ENCODE measurements at regions not wholly inside any gene's neighbourhood (a gene's known extent, or its start where the extent isn't known, plus 50 kb on each side); places are given as distances from the start of the nearest gene placed in this dataset.

DNA sequence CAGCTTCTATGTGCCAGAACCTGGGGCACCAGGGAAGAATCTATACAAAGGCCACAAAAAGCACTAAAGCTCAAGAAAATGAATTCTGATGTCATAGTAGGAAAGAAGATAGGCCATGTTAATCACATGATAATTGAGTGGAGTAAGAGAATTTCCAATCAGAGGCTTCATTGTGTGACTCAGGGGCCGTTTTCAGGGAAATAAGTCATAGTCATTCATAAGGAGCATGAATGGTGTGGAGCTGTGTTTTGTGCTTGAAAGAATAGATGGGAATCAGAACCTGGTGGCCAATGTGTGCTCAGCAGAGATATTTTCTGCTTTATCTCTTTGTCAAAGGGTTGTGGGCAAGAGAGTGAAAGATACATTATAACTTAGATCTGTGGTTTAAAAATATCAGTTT lies 102.4 kb upstream of the ZDHHC15 start:
- Histone ChIP-seq H3K4me2 (no peak overlapping the region), H3K4me3 (no peak overlapping the region), H3K9me3 (ENCODE audit: insufficient read depth, low read depth) (no peaks in the 10 kb centered on the region), H4K20me1 (ENCODE audit: insufficient read depth) (no peaks in the 10 kb centered on the region), H3F3A (ENCODE audit: insufficient read depth, low read depth) (no peaks in the 10 kb centered on the region), H2AFZ (no peak overlapping the region), H3K36me3 (ENCODE audit: low read depth) (no peaks in the 10 kb centered on the region), H3K79me2 (ENCODE audit: low read depth) (no peaks in the 10 kb centered on the region), H3K27me3 (ENCODE audit: insufficient read depth, low read depth) (no peaks in the 10 kb centered on the region), H3K4me1 (replicated peaks; ENCODE audit: insufficient read depth) (no peaks in the 10 kb centered on the region), H3K9me2 (ENCODE audit: insufficient read depth) (no peaks in the 10 kb centered on the region), H3K27ac (no peak overlapping the region)
- intact Hi-C loops (cut with micrococcal nuclease; ENCODE audit: unreplicated experiment), result no loop called here
- no peak for DNase-seq
- no TSS peak for BruUV-seq (replicated peaks)
- TF ChIP-seq, protein P1, sequence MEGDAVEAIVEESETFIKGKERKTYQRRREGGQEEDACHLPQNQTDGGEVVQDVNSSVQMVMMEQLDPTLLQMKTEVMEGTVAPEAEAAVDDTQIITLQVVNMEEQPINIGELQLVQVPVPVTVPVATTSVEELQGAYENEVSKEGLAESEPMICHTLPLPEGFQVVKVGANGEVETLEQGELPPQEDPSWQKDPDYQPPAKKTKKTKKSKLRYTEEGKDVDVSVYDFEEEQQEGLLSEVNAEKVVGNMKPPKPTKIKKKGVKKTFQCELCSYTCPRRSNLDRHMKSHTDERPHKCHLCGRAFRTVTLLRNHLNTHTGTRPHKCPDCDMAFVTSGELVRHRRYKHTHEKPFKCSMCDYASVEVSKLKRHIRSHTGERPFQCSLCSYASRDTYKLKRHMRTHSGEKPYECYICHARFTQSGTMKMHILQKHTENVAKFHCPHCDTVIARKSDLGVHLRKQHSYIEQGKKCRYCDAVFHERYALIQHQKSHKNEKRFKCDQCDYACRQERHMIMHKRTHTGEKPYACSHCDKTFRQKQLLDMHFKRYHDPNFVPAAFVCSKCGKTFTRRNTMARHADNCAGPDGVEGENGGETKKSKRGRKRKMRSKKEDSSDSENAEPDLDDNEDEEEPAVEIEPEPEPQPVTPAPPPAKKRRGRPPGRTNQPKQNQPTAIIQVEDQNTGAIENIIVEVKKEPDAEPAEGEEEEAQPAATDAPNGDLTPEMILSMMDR (conservative IDR thresholded peaks at IDR 0.05), result no peak
- CTCF ChIA-PET, result no interaction called here
- POLR2A ChIA-PET (ENCODE audit: unreplicated experiment), result no interaction called here

DNA sequence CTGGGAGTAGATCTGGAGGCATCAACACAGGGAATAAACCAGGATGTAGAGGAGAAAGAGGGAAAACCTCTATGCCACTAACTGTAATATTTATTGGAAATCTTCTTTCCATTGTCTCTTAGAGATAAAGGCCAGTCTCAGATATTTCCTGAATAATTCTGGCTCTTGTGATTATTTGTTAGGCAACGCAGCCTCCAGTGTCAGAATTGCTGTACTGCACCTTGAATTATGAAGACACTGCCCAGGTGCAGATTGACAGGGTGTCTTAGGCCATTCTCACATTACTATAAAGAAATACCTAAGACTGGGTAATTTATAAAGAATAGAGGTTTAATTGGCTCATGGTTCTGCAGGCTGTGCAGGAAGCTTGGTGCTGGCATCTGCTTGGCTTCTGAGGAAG lies 100.7 kb upstream of the ZDHHC15 start:
- no peaks in the 10 kb centered on the region for H3K36me3 ChIP-seq (ENCODE audit: low read depth)
- no peak for DNase-seq
- TF ChIP-seq, protein P1 (conservative IDR thresholded peaks at IDR 0.05), result peak; percentile 43; the same call in 1 of the 2 replicates
- no peak for TF ChIP-seq EZH2 (IDR thresholded peaks at IDR 0.05; ENCODE audit: low read depth)
- ChIA-PET CTCF (no interaction called here), POLR2A (ENCODE audit: unreplicated experiment) (no interaction called here)
- no peak overlapping the region for H3K4me3 ChIP-seq
- no peaks in the 10 kb centered on the region for H3K79me2 ChIP-seq (ENCODE audit: low read depth)
- intact Hi-C loops (cut with micrococcal nuclease; ENCODE audit: unreplicated experiment), result no loop called here
- no peak overlapping the region for H3K4me2 ChIP-seq
- H4K20me1 ChIP-seq (ENCODE audit: insufficient read depth), result no peaks in the 10 kb centered on the region
- BruUV-seq (replicated peaks), result no TSS peak
- no peaks in the 10 kb centered on the region for H3K9me3 ChIP-seq (ENCODE audit: insufficient read depth, low read depth)
- no peak overlapping the region for H3K27ac ChIP-seq
- H3K4me1 ChIP-seq (replicated peaks; ENCODE audit: insufficient read depth), result no peaks in the 10 kb centered on the region
- H2AFZ ChIP-seq, result no peak overlapping the region
- no peaks in the 10 kb centered on the region for H3K9me2 ChIP-seq (ENCODE audit: insufficient read depth)
- H3K27me3 ChIP-seq (ENCODE audit: insufficient read depth, low read depth), result no peaks in the 10 kb centered on the region
- no peaks in the 10 kb centered on the region for H3F3A ChIP-seq (ENCODE audit: insufficient read depth, low read depth)

DNA sequence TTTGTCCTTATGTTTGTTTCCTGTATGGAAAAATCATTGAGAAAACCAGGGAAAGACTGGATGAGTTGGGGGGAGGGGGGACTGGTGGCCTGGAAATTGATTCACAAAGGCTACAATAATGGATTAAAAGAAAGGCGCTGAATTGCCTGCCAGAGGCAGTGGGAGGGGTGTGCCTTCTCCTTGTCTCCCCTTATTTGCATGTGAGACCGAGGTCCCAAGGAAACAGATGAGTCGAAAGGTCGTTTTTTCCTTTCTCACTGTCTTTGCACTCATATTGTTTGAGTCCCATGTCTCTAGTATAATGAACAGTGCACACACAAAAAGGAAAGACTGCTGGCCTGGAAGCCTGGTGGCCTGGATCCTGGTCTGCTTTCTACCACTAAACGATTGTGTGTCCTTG lies 86.6 kb upstream of the ZDHHC15 start:
- no peak for DNase-seq
- Histone ChIP-seq H3K4me3 (no peak overlapping the region), H3K27ac (no peak overlapping the region), H2AFZ (no peak overlapping the region), H3F3A (ENCODE audit: insufficient read depth, low read depth) (no peaks in the 10 kb centered on the region), H3K36me3 (ENCODE audit: low read depth) (no peaks in the 10 kb centered on the region), H3K9me2 (ENCODE audit: insufficient read depth) (no peaks in the 10 kb centered on the region), H3K9me3 (ENCODE audit: insufficient read depth, low read depth) (no peaks in the 10 kb centered on the region), H3K4me1 (replicated peaks; ENCODE audit: insufficient read depth) (no peaks in the 10 kb centered on the region), H4K20me1 (ENCODE audit: insufficient read depth) (no peaks in the 10 kb centered on the region), H3K27me3 (ENCODE audit: insufficient read depth, low read depth) (no peaks in the 10 kb centered on the region), H3K4me2 (no peak overlapping the region), H3K79me2 (ENCODE audit: low read depth) (no peaks in the 10 kb centered on the region)
- TF ChIP-seq EZH2 (IDR thresholded peaks at IDR 0.05; ENCODE audit: low read depth), result no peak
- TF ChIP-seq, protein P1 (conservative IDR thresholded peaks at IDR 0.05), result no peak
- no TSS peak for BruUV-seq (replicated peaks)
- ChIA-PET CTCF (no interaction called here), POLR2A (ENCODE audit: unreplicated experiment) (no interaction called here)
- intact Hi-C loops (cut with micrococcal nuclease; ENCODE audit: unreplicated experiment), result no loop called here

Data from PC-9 (cell line).